ENCODE measurements at regions not wholly inside any gene's neighbourhood (a gene's known extent, or its start where the extent isn't known, plus 50 kb on each side); places are given as distances from the start of the nearest gene placed in this dataset.

DNA sequence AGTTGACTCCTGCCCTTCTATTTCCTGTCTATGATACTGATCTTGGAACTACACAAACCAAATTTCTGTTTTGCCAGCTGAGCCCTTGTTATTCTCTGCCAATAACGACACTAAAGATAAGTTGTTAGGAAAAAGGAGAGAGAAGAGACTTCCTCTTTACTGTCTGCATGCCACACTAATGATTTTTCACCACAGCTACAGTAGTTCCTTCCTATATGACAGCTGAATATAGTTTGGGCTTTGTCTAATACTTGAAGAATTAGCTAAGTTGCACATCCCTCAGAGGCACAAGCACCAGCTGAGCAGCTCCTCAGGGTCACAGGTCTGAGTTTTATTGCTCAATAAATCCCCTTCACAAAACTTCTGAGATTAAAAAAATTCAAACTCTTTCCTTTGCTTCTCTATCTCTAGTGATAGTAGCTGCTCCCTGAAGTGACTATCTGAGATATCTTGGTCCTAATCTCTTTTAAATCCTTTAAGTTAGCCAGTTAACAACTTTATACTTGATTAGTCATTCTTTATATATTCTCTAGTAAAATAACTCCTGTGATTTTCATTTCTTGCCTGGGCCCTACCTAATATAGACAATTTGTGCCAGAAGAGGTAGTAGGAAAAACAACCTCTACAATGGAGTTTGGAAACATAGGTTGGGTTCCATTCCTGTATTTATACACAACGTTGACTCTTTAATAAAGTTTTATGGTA, 253.0 kb upstream of the CNTNAP5 start:
- no peak for DNase-seq
- no CpG with 5 or more reads among the region's 2 CpGs for WGBS (ENCODE audit: insufficient coverage)
- no peaks in the 10 kb centered on the region for H3K4me1 ChIP-seq (ENCODE audit: control insufficient read depth in 1 of 2, insufficient read depth in 2 of 2, low read length in 2 of 2)
- peaks cover 0 to 6% (median 0%) of the 10 kb centered on the region in 7 donors for H3K9me3 Mint-ChIP-seq
- no peaks in the 10 kb centered on the region for H3K27me3 ChIP-seq (ENCODE audit: control insufficient read depth in 2 of 2, insufficient read depth in 2 of 2, low read length in 2 of 2)
- no peaks in the 10 kb centered on the region for H4K20me1 ChIP-seq (ENCODE audit: insufficient read depth, low read length)
- H3K36me3 ChIP-seq (replicated peaks in 1 of 2; ENCODE audit: control insufficient read depth in 1 of 2, insufficient read depth in 2 of 2, low read length in 2 of 2) = no peaks in the 10 kb centered on the region
- no peak overlapping the region for H3K27ac Mint-ChIP-seq
- H3K27ac ChIP-seq (ENCODE audit: low read depth in 1 of 2, low read length in 2 of 2) = no peak overlapping the region
- H3K79me2 ChIP-seq (ENCODE audit: insufficient read depth, low read length) = no peaks in the 10 kb centered on the region
- no peak overlapping the region for H3K9ac ChIP-seq (ENCODE audit: insufficient read depth, low read length, poor library complexity, severe bottlenecking)
- no peak for TF ChIP-seq CTCF (IDR thresholded peaks at IDR 0.05)
- no peak overlapping the region for H2AFZ ChIP-seq (ENCODE audit: insufficient read depth, low read depth, low read length, poor library complexity, severe bottlenecking)
- H3K27me3 Mint-ChIP-seq (ENCODE audit: low read depth in 3 of 3) = no peaks in the 10 kb centered on the region
- no peak overlapping the region for H3K4me3 ChIP-seq (replicated peaks in 1 of 3; ENCODE audit: low read depth in 2 of 3, low read length in 3 of 3)
- H3K4me3 Mint-ChIP-seq = no peak overlapping the region
- intact Hi-C loops (cut with micrococcal nuclease) = no loop called here
- no peaks in the 10 kb centered on the region for H3K36me3 Mint-ChIP-seq
- H3K4me1 Mint-ChIP-seq = no peaks in the 10 kb centered on the region
- H3K4me2 ChIP-seq (replicated peaks; ENCODE audit: extremely low read depth, low read length, poor library complexity, severe bottlenecking) = no peak overlapping the region
- H3K9me3 ChIP-seq (replicated peaks in 1 of 2; ENCODE audit: control insufficient read depth in 1 of 2, insufficient read depth in 1 of 2, low read length in 2 of 2) = no peaks in the 10 kb centered on the region

DNA sequence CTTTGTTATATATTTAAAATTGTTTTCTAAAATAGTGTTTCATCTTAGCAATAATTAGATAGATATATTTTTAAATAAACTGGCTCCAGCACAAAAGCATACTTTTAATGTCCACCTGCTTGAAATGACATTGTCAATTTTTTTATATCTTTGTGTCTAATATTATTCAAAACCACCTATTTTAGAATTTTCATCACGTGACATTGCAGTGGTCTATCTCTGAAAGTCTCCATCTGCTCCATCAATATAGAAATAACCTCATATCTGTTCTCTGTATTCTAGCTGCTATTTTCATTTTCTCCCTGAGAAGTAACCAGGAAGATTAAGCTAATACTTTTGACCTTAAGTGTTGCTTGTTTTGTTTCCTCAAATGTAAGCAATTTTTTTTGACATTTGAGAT, 248.0 kb upstream of the CNTNAP5 start:
- intact Hi-C loops (cut with micrococcal nuclease) = no loop called here
- Histone ChIP-seq H3K9me3 (replicated peaks in 1 of 2; ENCODE audit: control insufficient read depth in 1 of 2, insufficient read depth in 1 of 2, low read length in 2 of 2) (no peaks in the 10 kb centered on the region), H2AFZ (ENCODE audit: insufficient read depth, low read depth, low read length, poor library complexity, severe bottlenecking) (no peak overlapping the region)

More for the DNA sequence above, 248.0 kb upstream of the CNTNAP5 start:
- H3K36me3 Mint-ChIP-seq = no peaks in the 10 kb centered on the region
- no peaks in the 10 kb centered on the region for H3K36me3 ChIP-seq (replicated peaks in 1 of 2; ENCODE audit: control insufficient read depth in 1 of 2, insufficient read depth in 2 of 2, low read length in 2 of 2)
- H4K20me1 ChIP-seq (ENCODE audit: insufficient read depth, low read length) = no peaks in the 10 kb centered on the region
- no peaks in the 10 kb centered on the region for H3K27me3 ChIP-seq (ENCODE audit: control insufficient read depth in 2 of 2, insufficient read depth in 2 of 2, low read length in 2 of 2)
- H3K4me1 Mint-ChIP-seq = no peaks in the 10 kb centered on the region
- WGBS (ENCODE audit: insufficient coverage) = no CpG with 5 or more reads among the region's 1 CpG
- no peaks in the 10 kb centered on the region for H3K79me2 ChIP-seq (ENCODE audit: insufficient read depth, low read length)
- DNase-seq = no peak
- peaks cover 0 to 3% (median 0%) of the 10 kb centered on the region in 7 donors for H3K9me3 Mint-ChIP-seq
- H3K27me3 Mint-ChIP-seq (ENCODE audit: low read depth in 3 of 3) = no peaks in the 10 kb centered on the region
- no peak overlapping the region for H3K9ac ChIP-seq (ENCODE audit: insufficient read depth, low read length, poor library complexity, severe bottlenecking)
- H3K4me3 Mint-ChIP-seq = no peak overlapping the region
- H3K4me2 ChIP-seq (replicated peaks; ENCODE audit: extremely low read depth, low read length, poor library complexity, severe bottlenecking) = no peak overlapping the region
- no peak overlapping the region for H3K4me3 ChIP-seq (replicated peaks in 1 of 3; ENCODE audit: low read depth in 2 of 3, low read length in 3 of 3)
- no peak for TF ChIP-seq CTCF (IDR thresholded peaks at IDR 0.05)
- no peaks in the 10 kb centered on the region for H3K4me1 ChIP-seq (ENCODE audit: control insufficient read depth in 1 of 2, insufficient read depth in 2 of 2, low read length in 2 of 2)
- H3K27ac ChIP-seq (ENCODE audit: low read depth in 1 of 2, low read length in 2 of 2) = no peak overlapping the region
- no peak overlapping the region for H3K27ac Mint-ChIP-seq

Measured in CD14-positive monocyte (primary cell).